ENCODE measurements at regions not wholly inside any gene's neighbourhood (a gene's known extent, or its start where the extent isn't known, plus 50 kb on each side); places are given as distances from the start of the nearest gene placed in this dataset.

GRCh38 chr1:228975238-228975907, 240.1 kb downstream of the RHOU start:
- TF ChIP-seq CTCF (conservative IDR thresholded peaks at IDR 0.05), result no peak

GRCh38 chr1:228976316-228976715, 241.0 kb downstream of the RHOU start:
- TF ChIP-seq CTCF (conservative IDR thresholded peaks at IDR 0.05), result no peak
- no peak overlapping the region for H3K27ac ChIP-seq

More at GRCh38 chr1:228975238-228975907, 240.1 kb downstream of the RHOU start:
- H3K27ac ChIP-seq, result no peak overlapping the region

GRCh38 chr1:228977307-228977706, 242.0 kb downstream of the RHOU start:
- no peak for TF ChIP-seq CTCF (conservative IDR thresholded peaks at IDR 0.05)
- H3K27ac ChIP-seq, result no peak overlapping the region

GRCh38 chr1:228977741-228978140, 242.5 kb downstream of the RHOU start:
- H3K27ac ChIP-seq, result no peak overlapping the region
- no peak for TF ChIP-seq CTCF (conservative IDR thresholded peaks at IDR 0.05)

- H3K27ac ChIP-seq, result peak overlapping the region; percentile 14; the same call in 1 of the 2 replicates
- no peak for TF ChIP-seq CTCF (conservative IDR thresholded peaks at IDR 0.05)
Observed at GRCh38 chr1:228978484-228979324, 243.4 kb downstream of the RHOU start.

GRCh38 chr1:228979325-228979699, 244.0 kb downstream of the RHOU start:
- TF ChIP-seq CTCF (conservative IDR thresholded peaks at IDR 0.05), result no peak
- no peak overlapping the region for H3K27ac ChIP-seq

- no peak overlapping the region for H3K27ac ChIP-seq
- no peak for TF ChIP-seq CTCF (conservative IDR thresholded peaks at IDR 0.05)
Observed at GRCh38 chr1:228979774-228980173, 244.5 kb downstream of the RHOU start.
